ENCODE measurements at regions not wholly inside any gene's neighbourhood (a gene's known extent, or its start where the extent isn't known, plus 50 kb on each side); places are given as distances from the start of the nearest gene placed in this dataset.

DNA sequence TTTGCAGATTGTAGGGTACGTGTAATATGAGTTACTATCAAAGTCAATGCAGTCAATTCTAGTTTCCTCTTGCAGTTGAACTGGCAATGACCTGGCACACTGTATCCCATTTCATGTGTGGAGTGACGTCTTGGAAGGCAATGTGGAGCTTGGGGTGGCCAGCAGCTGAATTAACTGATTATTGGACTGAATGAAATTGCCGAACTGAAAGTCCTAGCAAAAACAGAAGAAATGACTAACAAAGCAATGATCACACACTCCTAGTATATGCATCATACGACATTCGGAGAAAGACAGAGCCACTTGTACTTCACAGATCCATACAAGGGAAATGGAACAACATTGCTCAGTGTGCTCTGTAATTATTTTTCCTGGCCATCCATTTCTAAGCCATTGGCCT, 259.1 kb upstream of the DAPK1 start:
- no peaks in the 10 kb centered on the region for H3K36me3 ChIP-seq
- H3K27me3 ChIP-seq: no peaks in the 10 kb centered on the region
- H3K27ac ChIP-seq: peak overlapping the region; percentile 1 to 34
- H3K4me3 ChIP-seq: no peak overlapping the region
- intact Hi-C loops (cut with DNase I; ENCODE audit: low total_unique reads): no loop called here
- peaks cover 0 to 25% (median 2%) of the 10 kb centered on the region in 4 donors for H3K4me1 ChIP-seq
- H3K9me3 ChIP-seq: no peaks in the 10 kb centered on the region
- no peak for DNase-seq
- TF ChIP-seq, protein P1, sequence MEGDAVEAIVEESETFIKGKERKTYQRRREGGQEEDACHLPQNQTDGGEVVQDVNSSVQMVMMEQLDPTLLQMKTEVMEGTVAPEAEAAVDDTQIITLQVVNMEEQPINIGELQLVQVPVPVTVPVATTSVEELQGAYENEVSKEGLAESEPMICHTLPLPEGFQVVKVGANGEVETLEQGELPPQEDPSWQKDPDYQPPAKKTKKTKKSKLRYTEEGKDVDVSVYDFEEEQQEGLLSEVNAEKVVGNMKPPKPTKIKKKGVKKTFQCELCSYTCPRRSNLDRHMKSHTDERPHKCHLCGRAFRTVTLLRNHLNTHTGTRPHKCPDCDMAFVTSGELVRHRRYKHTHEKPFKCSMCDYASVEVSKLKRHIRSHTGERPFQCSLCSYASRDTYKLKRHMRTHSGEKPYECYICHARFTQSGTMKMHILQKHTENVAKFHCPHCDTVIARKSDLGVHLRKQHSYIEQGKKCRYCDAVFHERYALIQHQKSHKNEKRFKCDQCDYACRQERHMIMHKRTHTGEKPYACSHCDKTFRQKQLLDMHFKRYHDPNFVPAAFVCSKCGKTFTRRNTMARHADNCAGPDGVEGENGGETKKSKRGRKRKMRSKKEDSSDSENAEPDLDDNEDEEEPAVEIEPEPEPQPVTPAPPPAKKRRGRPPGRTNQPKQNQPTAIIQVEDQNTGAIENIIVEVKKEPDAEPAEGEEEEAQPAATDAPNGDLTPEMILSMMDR (IDR thresholded peaks at IDR 0.05): no peak

- Histone ChIP-seq H3K27ac (peak overlapping the region; percentile 1 to 34), H3K4me1 (peaks cover 0 to 25% (median 2%) of the 10 kb centered on the region in 4 donors), H3K36me3 (no peaks in the 10 kb centered on the region), H3K9me3 (no peaks in the 10 kb centered on the region), H3K4me3 (no peak overlapping the region), H3K27me3 (no peaks in the 10 kb centered on the region)
- no peak for DNase-seq
- intact Hi-C loops (cut with DNase I; ENCODE audit: low total_unique reads): no loop called here
- TF ChIP-seq, protein P1 (IDR thresholded peaks at IDR 0.05): no peak
These were observed 258.4 kb upstream of the DAPK1 start for GRCh38 chr9:87239312-87239711.

GRCh38 chr9:87243602-87244001, 254.1 kb upstream of the DAPK1 start:
- DNase-seq: no peak
- Histone ChIP-seq H3K4me3 (no peak overlapping the region), H3K36me3 (no peaks in the 10 kb centered on the region), H3K9me3 (no peaks in the 10 kb centered on the region), H3K27ac (no peak overlapping the region), H3K27me3 (no peaks in the 10 kb centered on the region), H3K4me1 (peaks cover 0 to 10% (median 0%) of the 10 kb centered on the region in 4 donors)
- TF ChIP-seq, protein P1 (IDR thresholded peaks at IDR 0.05): no peak
- intact Hi-C loops (cut with DNase I; ENCODE audit: low total_unique reads): no loop called here

DNA sequence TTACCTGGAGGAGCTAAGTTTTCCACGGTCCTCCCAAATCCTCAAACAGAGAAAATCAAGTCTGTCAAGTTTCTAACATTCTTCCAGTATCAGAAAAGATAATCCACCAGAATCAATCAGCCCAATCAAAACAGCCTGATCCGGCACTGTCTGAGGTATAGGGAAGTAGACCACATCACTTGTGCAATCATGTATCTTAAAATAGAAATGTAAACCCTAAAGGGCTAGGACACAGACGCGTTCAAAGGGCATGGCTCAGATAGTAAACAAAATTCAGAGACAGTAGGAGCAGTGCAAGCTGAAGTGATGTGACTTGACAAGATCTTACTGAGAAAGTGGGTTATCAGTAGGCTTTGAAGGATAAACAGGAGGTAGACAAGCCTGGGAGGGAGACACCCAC, 252.4 kb upstream of the DAPK1 start:
- H3K36me3 ChIP-seq: no peaks in the 10 kb centered on the region
- H3K4me1 ChIP-seq: no peaks in the 10 kb centered on the region
- no peaks in the 10 kb centered on the region for H3K27me3 ChIP-seq
- intact Hi-C loops (cut with DNase I; ENCODE audit: low total_unique reads): no loop called here
- no peak overlapping the region for H3K27ac ChIP-seq
- no peak for DNase-seq
- no peaks in the 10 kb centered on the region for H3K9me3 ChIP-seq
- no peak overlapping the region for H3K4me3 ChIP-seq
- TF ChIP-seq, protein P1 (IDR thresholded peaks at IDR 0.05): no peak

- intact Hi-C loops (cut with DNase I; ENCODE audit: low total_unique reads): no loop called here
- Histone ChIP-seq H3K4me3 (no peak overlapping the region), H3K36me3 (no peaks in the 10 kb centered on the region), H3K4me1 (no peaks in the 10 kb centered on the region), H3K27ac (no peak overlapping the region), H3K9me3 (no peaks in the 10 kb centered on the region), H3K27me3 (no peaks in the 10 kb centered on the region)
- no peak for DNase-seq
- TF ChIP-seq, protein P1 (IDR thresholded peaks at IDR 0.05): no peak
These were observed 250.6 kb upstream of the DAPK1 start for GRCh38 chr9:87247097-87247496.

DNA sequence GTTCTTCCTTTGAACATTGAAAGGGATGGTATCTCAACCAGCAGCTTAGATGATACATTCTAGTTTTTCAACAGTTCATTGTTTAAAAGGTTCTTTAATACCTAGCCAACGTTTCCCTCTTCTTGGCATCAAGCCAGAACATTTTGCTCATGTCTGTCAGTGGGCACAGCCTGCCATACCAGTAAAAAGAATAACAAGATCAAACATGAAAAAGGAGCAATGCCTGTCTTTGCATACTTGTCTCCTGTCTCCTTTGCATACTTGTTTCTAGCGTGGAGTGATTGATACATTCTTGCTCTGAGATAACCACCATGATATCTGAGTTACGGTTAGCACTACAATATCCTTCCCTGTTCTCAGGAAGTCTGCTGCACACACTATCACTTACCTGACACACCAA, 248.6 kb upstream of the DAPK1 start:
- Histone ChIP-seq H3K4me3 (no peak overlapping the region), H3K36me3 (no peaks in the 10 kb centered on the region), H3K4me1 (no peaks in the 10 kb centered on the region), H3K27ac (no peak overlapping the region), H3K27me3 (no peaks in the 10 kb centered on the region), H3K9me3 (no peaks in the 10 kb centered on the region)
- TF ChIP-seq, protein P1 (IDR thresholded peaks at IDR 0.05): no peak
- DNase-seq: no peak
- intact Hi-C loops (cut with DNase I; ENCODE audit: low total_unique reads): no loop called here

Data from tibial artery (tissue), 4 donors.